HEK293T (cell line): ENCODE measurements at regions not wholly inside any gene's neighbourhood (a gene's known extent, or its start where the extent isn't known, plus 50 kb on each side); places are given as distances from the start of the nearest gene placed in this dataset.

Source experiments
- BHLHE40 ChIP-seq: fragments of 450-650 bp; IDR thresholded peaks from 2 replicates; pipeline ENCODE4 v1.6.1; 2016; ENCODE audit warnings: mild to moderate bottlenecking, moderate library complexity, borderline replicate concordance
- FOXM1 ChIP-seq: fragments of 450-650 bp; IDR thresholded peaks from 2 replicates; pipeline ENCODE4 v1.6.1; 2017; ENCODE audit warnings: mild to moderate bottlenecking, borderline replicate concordance
- HDGF ChIP-seq: fragments of 450-650 bp; IDR thresholded peaks from 2 replicates; pipeline ENCODE4 v1.6.1; 2017; ENCODE audit warnings: antibody characterized with exemption, borderline replicate concordance
- SUZ12 ChIP-seq: fragments of 450-650 bp; IDR thresholded peaks from 2 replicates; pipeline ENCODE4 v1.6.1; 2016; ENCODE audit warnings: mild to moderate bottlenecking
- TARDBP ChIP-seq: fragments of 450-650 bp; IDR thresholded peaks from 2 replicates; pipeline ENCODE4 v1.6.1; 2016
- ZNF384 ChIP-seq: fragments of 450-650 bp; IDR thresholded peaks from 2 replicates; pipeline ENCODE4 v1.6.1; 2016

- TF ChIP-seq HDGF = no peak
- TF ChIP-seq FOXM1 = no peak
- no peak for TF ChIP-seq ZNF384
- TF ChIP-seq SUZ12 = no peak
- TF ChIP-seq TARDBP = no peak
- no peak for TF ChIP-seq BHLHE40
Measured at GRCh38 chr1:80072563-80072962, 1066.0 kb upstream of the ADGRL4 start.
